ENCODE measurements at regions not wholly inside any gene's neighbourhood (a gene's known extent, or its start where the extent isn't known, plus 50 kb on each side); places are given as distances from the start of the nearest gene placed in this dataset.
A peak's percentile ranks its signal among the peaks of the same experiment; 100 is the strongest.

- Histone ChIP-seq H3K9me3 (peaks cover 0 to 10% (median 0%) of the 10 kb centered on the region in 11 donors), H3K4me3 (no peak overlapping the region), H3K4me1 (peaks cover 0 to 11% (median 4%) of the 10 kb centered on the region in 9 donors), H3K27me3 (no peaks in the 10 kb centered on the region), H3K36me3 (no peaks in the 10 kb centered on the region), H3K27ac (no peak overlapping the region)
- DNase-seq (no peak), ATAC-seq (peak in 1 of 8 donors; percentile 27)
- no peak for TF ChIP-seq CTCF (IDR thresholded peaks at IDR 0.05)
- 75 to 80% methylated on average over 3 of the region's 3 CpGs for WGBS, 2 donors
- intact Hi-C loops (cut with DNase I) = no loop called here
Observed at GRCh38 chr17:70483624-70484023, 314.3 kb downstream of the KCNJ2 start.

DNA sequence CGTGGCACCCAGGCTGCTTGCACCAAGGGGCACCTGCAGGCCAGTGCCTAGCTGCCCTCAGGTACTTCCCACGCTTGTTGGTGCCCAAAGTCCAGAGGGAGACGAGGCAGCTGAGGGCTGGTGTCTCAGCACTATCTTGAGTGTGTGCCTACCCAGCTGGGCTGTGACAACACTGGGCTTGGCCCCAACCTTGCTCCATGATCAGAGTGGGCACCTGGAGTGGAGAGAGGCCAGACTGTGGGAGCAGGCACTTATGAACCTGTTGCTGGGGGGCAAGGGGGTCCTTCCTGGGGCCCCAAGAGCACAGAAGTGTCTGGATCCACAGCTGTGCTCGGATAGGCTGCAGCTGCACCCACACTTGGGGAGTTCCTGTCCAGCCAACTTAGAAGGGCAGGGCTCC, 314.7 kb downstream of the KCNJ2 start:
- 84 to 93% methylated on average over 4 of the region's 4 CpGs for WGBS, 2 donors
- no peak overlapping the region for H3K4me3 ChIP-seq
- H3K27me3 ChIP-seq = no peaks in the 10 kb centered on the region
- no peak for DNase-seq
- peaks cover 0 to 10% (median 0%) of the 10 kb centered on the region in 11 donors for H3K9me3 ChIP-seq
- H3K27ac ChIP-seq = no peak overlapping the region
- no peaks in the 10 kb centered on the region for H3K36me3 ChIP-seq
- intact Hi-C loops (cut with DNase I) = no loop called here
- H3K4me1 ChIP-seq = peaks cover 0 to 7% (median 4%) of the 10 kb centered on the region in 9 donors
- no peak for TF ChIP-seq CTCF (IDR thresholded peaks at IDR 0.05)
- peak in 1 of 8 donors; percentile 22 for ATAC-seq

DNA sequence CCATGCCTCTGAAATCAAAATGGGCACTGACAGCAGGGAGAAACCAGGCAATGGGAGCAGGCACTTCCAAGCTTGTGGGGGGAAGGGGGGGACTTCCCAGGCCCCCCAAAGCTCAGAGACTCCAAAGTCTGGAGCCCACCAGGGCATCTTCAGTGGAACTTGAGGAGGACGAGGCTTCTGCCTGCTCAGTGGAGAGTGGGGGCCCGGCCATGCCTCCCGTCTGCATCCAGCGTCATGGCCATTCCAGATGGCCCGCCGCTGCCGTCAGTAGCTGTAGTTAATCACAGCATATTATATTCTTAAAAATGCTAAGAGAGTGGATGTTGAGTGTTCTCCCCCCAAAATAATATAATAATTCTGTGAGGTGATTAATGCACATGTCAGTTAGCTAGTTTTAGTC, 315.2 kb downstream of the KCNJ2 start:
- DNase-seq = no peak
- no peak for TF ChIP-seq CTCF (IDR thresholded peaks at IDR 0.05)
- no peaks in the 10 kb centered on the region for H3K27me3 ChIP-seq
- no peak for ATAC-seq
- H3K4me1 ChIP-seq = peaks cover 0 to 2% (median 1%) of the 10 kb centered on the region in 9 donors
- no peaks in the 10 kb centered on the region for H3K36me3 ChIP-seq
- no peak overlapping the region for H3K4me3 ChIP-seq
- H3K9me3 ChIP-seq = peaks cover 0 to 10% (median 0%) of the 10 kb centered on the region in 11 donors
- intact Hi-C loops (cut with DNase I) = no loop called here
- WGBS, 2 donors = 89 to 93% methylated on average over 7 of the region's 7 CpGs
- H3K27ac ChIP-seq = no peak overlapping the region

- peaks cover 0 to 4% (median 0%) of the 10 kb centered on the region in 9 donors for H3K4me1 ChIP-seq
- intact Hi-C loops (cut with DNase I) = loop anchor here in 1 of 10 donors (10.0 kb wide), 1 partner anchor 222 kb away; no protein-coding TSS in a partner anchor
- no peak for TF ChIP-seq CTCF (IDR thresholded peaks at IDR 0.05)
- ATAC-seq = no peak
- no peak overlapping the region for H3K4me3 ChIP-seq
- no peak overlapping the region for H3K27ac ChIP-seq
- no peak for DNase-seq
- no peaks in the 10 kb centered on the region for H3K27me3 ChIP-seq
- no peaks in the 10 kb centered on the region for H3K9me3 ChIP-seq
- H3K36me3 ChIP-seq = no peaks in the 10 kb centered on the region
- 77 to 83% methylated on average over 2 of the region's 2 CpGs for WGBS, 2 donors
Observed at GRCh38 chr17:70492368-70492767, 323.0 kb downstream of the KCNJ2 start.
